Lower leg skin (tissue), 3 donors: ENCODE measurements at regions not wholly inside any gene's neighbourhood (a gene's known extent, or its start where the extent isn't known, plus 50 kb on each side); places are given as distances from the start of the nearest gene placed in this dataset.

Experiments
- POLR2A ChIP-seq, 2 donors: fragments of 450-650 bp; IDR thresholded peaks; one replicate each; pipeline ENCODE4 v1.6.1; 2016 to 2017; ENCODE audit warnings: antibody characterized with exemption in 2 of 2, mild to moderate bottlenecking in 1 of 2, moderate library complexity in 1 of 2
- TF ChIP-seq, protein P1 (sequence below), 3 donors: fragments of 450-650 bp; IDR thresholded peaks; one replicate each; pipeline ENCODE4 v1.5.1; 2016; ENCODE audit warnings: antibody characterized with exemption in 3 of 3, mild to moderate bottlenecking in 3 of 3, moderate library complexity in 2 of 3

DNA sequence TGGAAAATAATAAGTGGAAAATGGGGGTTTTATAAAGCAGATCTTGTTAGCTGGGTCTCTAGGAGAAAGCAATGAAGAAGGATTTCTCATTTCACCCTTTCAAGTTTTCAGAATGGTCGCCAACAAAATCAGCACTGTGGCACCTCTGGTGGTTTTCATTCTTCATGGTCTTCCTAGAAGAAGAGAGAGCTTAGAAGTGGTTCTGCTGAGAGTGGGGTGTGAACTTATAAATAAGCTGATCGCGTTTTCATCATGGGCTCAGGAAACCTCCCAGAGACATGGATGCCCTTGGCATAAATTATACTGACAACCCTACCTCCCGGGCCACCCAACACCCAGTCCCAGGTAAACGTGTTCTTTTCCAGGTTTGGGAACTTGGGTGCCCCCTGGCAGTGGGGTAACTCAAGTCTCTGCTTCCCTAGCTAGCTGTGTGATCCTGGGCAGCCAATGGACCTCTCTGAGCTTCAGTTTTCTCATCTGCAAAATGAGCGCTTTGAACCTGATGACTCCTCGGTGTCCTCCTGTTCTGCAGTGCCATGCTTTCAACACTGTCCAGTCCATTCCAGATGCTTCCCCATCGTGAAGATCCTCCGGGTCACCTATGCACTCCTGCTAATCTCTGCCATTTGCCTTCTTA lies 72.6 kb upstream of the GRAMD1B start:
- TF ChIP-seq, protein P1, sequence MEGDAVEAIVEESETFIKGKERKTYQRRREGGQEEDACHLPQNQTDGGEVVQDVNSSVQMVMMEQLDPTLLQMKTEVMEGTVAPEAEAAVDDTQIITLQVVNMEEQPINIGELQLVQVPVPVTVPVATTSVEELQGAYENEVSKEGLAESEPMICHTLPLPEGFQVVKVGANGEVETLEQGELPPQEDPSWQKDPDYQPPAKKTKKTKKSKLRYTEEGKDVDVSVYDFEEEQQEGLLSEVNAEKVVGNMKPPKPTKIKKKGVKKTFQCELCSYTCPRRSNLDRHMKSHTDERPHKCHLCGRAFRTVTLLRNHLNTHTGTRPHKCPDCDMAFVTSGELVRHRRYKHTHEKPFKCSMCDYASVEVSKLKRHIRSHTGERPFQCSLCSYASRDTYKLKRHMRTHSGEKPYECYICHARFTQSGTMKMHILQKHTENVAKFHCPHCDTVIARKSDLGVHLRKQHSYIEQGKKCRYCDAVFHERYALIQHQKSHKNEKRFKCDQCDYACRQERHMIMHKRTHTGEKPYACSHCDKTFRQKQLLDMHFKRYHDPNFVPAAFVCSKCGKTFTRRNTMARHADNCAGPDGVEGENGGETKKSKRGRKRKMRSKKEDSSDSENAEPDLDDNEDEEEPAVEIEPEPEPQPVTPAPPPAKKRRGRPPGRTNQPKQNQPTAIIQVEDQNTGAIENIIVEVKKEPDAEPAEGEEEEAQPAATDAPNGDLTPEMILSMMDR (IDR thresholded peaks at IDR 0.05) = no peak
- no peak for TF ChIP-seq POLR2A (IDR thresholded peaks at IDR 0.05)
